Ascending aorta (tissue), 2 donors: ENCODE measurements at regions not wholly inside any gene's neighbourhood (a gene's known extent, or its start where the extent isn't known, plus 50 kb on each side); places are given as distances from the start of the nearest gene placed in this dataset.

ENCODE experiments used
- DNase-seq, 2 donors: peaks; one replicate each; pipeline ENCODE4 v3.0.0-alpha.2; 2019; ENCODE audit warnings: low spot score in 2 of 2
- H3K27ac ChIP-seq, 2 donors: fragments of 200-600 bp; sonication (generic); one replicate each; pipeline ENCODE4 v1.5.1; 2016 to 2017; ENCODE audit warnings: mild to moderate bottlenecking in 1 of 2
- H3K27me3 ChIP-seq: fragments of 200-600 bp; sonication (generic); one replicate; pipeline ENCODE4 v1.5.1; 2017
- H3K36me3 ChIP-seq, 2 donors: fragments of 200-600 bp; sonication (generic); one replicate each; pipeline ENCODE4 v1.5.1; 2016
- H3K4me1 ChIP-seq, 2 donors: fragments of 200-600 bp; sonication (generic); one replicate each; pipeline ENCODE4 v1.5.1; 2016 to 2017; ENCODE audit warnings: mild to moderate bottlenecking in 1 of 2
- H3K4me3 ChIP-seq, 2 donors: fragments of 200-600 bp; sonication (generic); one replicate each; pipeline ENCODE4 v1.5.1; 2016 to 2017; ENCODE audit warnings: mild to moderate bottlenecking in 1 of 2
- H3K9me3 ChIP-seq, 2 donors: fragments of 200-600 bp; sonication (generic); one replicate each; pipeline ENCODE4 v1.5.1; 2016
- intact Hi-C: fragments of 100-400 bp; cut with DNase I; formaldehyde crosslinking; loops from one replicate; pipeline ENCODE4 v1.15.1; 2023
- TF ChIP-seq, protein P1 (sequence below), 3 experiments: fragments of 200-600 bp in 2 of 3; fragments of 450-650 bp in 1 of 3; sonication (generic) in 2 of 3; IDR thresholded peaks; one replicate each; pipeline ENCODE4 v1.5.1; 2016 to 2019; ENCODE audit warnings: antibody characterized with exemption in 3 of 3, mild to moderate bottlenecking in 1 of 3, moderate library complexity in 1 of 3

DNA sequence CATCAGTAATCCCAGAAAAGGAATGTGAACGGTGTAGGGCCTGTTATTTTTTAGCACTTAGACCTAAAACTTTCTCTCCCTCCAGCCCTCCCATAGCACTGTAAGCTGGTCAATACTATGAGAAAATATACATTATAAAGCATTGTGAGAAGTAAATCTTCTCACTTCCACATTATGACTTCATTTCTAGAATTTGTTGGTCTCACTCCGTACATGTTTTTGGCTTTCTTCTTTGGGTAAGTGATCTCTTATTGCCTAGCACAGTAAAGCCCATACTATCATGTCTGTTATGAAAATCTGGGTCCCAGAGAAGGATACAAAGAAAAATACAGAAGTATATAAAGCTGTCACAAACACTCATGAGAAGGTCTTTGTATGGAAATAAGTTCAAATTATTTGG is 1851.1 kb upstream of the IGFBP7 start:
- TF ChIP-seq, protein P1, sequence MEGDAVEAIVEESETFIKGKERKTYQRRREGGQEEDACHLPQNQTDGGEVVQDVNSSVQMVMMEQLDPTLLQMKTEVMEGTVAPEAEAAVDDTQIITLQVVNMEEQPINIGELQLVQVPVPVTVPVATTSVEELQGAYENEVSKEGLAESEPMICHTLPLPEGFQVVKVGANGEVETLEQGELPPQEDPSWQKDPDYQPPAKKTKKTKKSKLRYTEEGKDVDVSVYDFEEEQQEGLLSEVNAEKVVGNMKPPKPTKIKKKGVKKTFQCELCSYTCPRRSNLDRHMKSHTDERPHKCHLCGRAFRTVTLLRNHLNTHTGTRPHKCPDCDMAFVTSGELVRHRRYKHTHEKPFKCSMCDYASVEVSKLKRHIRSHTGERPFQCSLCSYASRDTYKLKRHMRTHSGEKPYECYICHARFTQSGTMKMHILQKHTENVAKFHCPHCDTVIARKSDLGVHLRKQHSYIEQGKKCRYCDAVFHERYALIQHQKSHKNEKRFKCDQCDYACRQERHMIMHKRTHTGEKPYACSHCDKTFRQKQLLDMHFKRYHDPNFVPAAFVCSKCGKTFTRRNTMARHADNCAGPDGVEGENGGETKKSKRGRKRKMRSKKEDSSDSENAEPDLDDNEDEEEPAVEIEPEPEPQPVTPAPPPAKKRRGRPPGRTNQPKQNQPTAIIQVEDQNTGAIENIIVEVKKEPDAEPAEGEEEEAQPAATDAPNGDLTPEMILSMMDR (IDR thresholded peaks at IDR 0.05) = no peak
- DNase-seq = no peak

DNA sequence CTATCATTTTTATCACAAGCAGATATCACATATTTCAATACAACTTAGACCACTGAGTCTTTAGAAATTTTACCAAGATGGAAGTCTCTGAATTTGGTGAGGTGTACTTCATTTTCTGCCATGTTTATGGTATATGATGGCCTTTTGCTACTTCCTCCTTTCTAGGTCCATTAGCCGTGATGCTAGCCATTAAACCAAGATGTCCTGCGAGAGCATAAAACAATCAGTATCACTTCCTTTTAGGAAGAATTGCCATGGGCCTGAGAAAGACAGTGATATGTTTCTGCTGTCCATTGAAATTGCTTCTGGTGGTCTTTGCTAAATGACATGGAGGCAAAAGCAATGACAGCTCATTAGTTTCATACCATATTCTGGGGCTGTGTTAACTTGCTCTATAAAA is 1851.7 kb upstream of the IGFBP7 start:
- no peaks in the 10 kb centered on the region for H3K9me3 ChIP-seq
- TF ChIP-seq, protein P1 (IDR thresholded peaks at IDR 0.05) = no peak
- H3K4me1 ChIP-seq = no peaks in the 10 kb centered on the region
- no peak overlapping the region for H3K4me3 ChIP-seq
- DNase-seq = no peak
- no peaks in the 10 kb centered on the region for H3K27me3 ChIP-seq
- intact Hi-C loops = no loop called here
- no peaks in the 10 kb centered on the region for H3K36me3 ChIP-seq
- no peak overlapping the region for H3K27ac ChIP-seq

More for the DNA sequence above, 1851.1 kb upstream of the IGFBP7 start:
- Histone ChIP-seq H3K27ac (no peak overlapping the region), H3K27me3 (no peaks in the 10 kb centered on the region), H3K4me1 (no peaks in the 10 kb centered on the region), H3K9me3 (no peaks in the 10 kb centered on the region), H3K4me3 (no peak overlapping the region), H3K36me3 (no peaks in the 10 kb centered on the region)
- intact Hi-C loops = no loop called here

DNA sequence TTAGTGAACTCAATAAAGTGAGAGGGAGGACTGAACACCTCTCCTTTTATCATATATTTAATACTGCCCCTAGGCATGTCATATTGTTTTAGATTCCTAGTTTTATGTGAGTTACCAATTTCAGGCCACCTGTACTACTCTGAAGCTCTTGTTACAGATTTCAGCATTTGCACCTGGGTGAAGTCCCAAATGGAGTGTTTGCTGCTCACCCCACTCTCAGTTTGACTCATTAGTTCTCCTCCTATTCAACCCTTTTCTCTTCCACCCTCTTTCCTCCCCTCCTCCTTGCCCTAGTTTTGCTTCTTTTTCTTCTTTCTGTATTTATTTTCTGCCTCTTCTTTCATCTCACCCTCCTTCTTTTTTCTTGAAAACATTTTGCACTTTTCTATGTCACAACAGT is 1852.2 kb upstream of the IGFBP7 start:
- H3K4me1 ChIP-seq = no peaks in the 10 kb centered on the region
- DNase-seq = no peak
- no peaks in the 10 kb centered on the region for H3K36me3 ChIP-seq
- intact Hi-C loops = no loop called here
- no peaks in the 10 kb centered on the region for H3K9me3 ChIP-seq
- no peaks in the 10 kb centered on the region for H3K27me3 ChIP-seq
- TF ChIP-seq, protein P1 (IDR thresholded peaks at IDR 0.05) = no peak
- H3K27ac ChIP-seq = no peak overlapping the region
- no peak overlapping the region for H3K4me3 ChIP-seq

DNA sequence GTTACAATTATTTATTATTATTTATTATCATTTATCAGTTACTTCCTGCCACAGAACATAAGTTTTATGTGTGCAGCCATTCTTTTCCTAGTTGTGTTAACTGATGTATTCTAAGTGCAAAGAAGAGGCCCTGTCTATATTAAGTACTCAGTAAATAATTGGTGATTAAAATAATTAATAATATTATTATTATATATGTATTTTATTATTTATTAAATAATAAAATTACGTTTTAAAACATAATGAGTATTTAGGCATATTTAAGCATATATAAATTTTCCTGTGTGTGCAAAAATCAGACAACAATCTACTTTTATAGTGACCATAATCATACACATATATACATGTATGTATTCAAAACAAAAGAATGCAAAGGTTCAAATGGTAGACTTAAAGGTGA is 1871.6 kb upstream of the IGFBP7 start:
- H3K9me3 ChIP-seq = no peaks in the 10 kb centered on the region
- TF ChIP-seq, protein P1 (IDR thresholded peaks at IDR 0.05) = no peak
- DNase-seq = no peak
- H3K27ac ChIP-seq = no peak overlapping the region
- H3K27me3 ChIP-seq = no peaks in the 10 kb centered on the region
- intact Hi-C loops = no loop called here
- no peaks in the 10 kb centered on the region for H3K36me3 ChIP-seq
- H3K4me1 ChIP-seq = no peaks in the 10 kb centered on the region
- no peak overlapping the region for H3K4me3 ChIP-seq

DNA sequence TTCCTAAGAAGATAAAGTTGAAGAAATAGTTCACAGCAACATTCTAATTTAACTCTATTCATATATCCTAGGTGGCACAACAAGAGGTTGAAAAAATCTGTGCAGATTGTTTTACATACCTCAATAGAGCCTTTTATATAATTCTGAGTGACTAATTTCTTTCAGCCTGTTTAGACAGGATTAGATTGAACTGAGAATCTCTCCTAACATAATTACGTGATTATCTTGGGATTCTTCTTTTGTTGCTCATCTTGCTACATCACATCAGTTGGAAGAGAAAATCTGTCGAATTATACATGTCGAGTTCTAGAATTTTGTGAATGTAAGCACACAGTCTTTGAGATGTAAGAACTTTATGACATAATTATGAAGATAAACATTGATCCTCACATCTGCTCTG is 1873.7 kb upstream of the IGFBP7 start:
- DNase-seq = no peak
- TF ChIP-seq, protein P1 (IDR thresholded peaks at IDR 0.05) = no peak

DNA sequence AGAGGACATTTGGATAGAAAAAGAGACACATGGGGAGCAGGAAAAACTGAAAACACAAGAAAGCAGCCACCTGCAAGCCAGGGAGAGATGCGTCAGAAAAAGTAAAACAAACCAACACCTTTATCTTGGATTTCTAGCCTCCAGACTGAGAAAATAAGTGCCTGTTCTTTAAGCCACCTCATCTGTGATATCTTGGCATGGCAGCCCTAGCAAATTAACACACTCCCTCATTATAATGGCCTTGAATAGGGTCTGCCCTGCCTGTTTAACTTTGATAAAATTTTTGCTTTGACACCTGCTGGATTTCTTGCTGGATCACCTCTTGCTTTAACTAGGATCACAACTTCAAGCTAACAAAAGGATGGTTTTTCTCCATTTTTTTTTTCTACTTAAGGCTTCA is 1892.0 kb upstream of the IGFBP7 start:
- H3K36me3 ChIP-seq = no peaks in the 10 kb centered on the region
- H3K9me3 ChIP-seq = no peaks in the 10 kb centered on the region
- intact Hi-C loops = no loop called here
- H3K27ac ChIP-seq = no peak overlapping the region
- H3K4me3 ChIP-seq = no peak overlapping the region
- H3K4me1 ChIP-seq = no peaks in the 10 kb centered on the region
- no peak for DNase-seq
- H3K27me3 ChIP-seq = no peaks in the 10 kb centered on the region
- TF ChIP-seq, protein P1 (IDR thresholded peaks at IDR 0.05) = no peak

More for the DNA sequence above, 1873.7 kb upstream of the IGFBP7 start:
- Histone ChIP-seq H3K4me3 (no peak overlapping the region), H3K27ac (no peak overlapping the region), H3K36me3 (no peaks in the 10 kb centered on the region), H3K9me3 (no peaks in the 10 kb centered on the region), H3K4me1 (no peaks in the 10 kb centered on the region), H3K27me3 (no peaks in the 10 kb centered on the region)
- intact Hi-C loops = no loop called here
